ENCODE measurements at regions not wholly inside any gene's neighbourhood (a gene's known extent, or its start where the extent isn't known, plus 50 kb on each side); places are given as distances from the start of the nearest gene placed in this dataset.

- no peaks in the 10 kb centered on the region; a peak in 1 of 7 replicates for H3K36me3 Mint-ChIP-seq (ENCODE audit: insufficient read depth in 1 of 3, low read depth in 3 of 3)
- no peak overlapping the region for H3K4me2 ChIP-seq (ENCODE audit: insufficient read depth, insufficient read length, low read length)
Measured at GRCh38 chr11:15793043-15793996, 563.0 kb downstream of the SOX6 start.

More at GRCh38 chr11:15793043-15793996, 563.0 kb downstream of the SOX6 start:
- no peak overlapping the region for H2BK5ac ChIP-seq (ENCODE audit: insufficient read length, low read length)
- H3K56ac ChIP-seq (ENCODE audit: insufficient read length, low read depth, low read length) = no peak overlapping the region
- peaks cover 0 to 6% of the 10 kb centered on the region in 2 experiments; a peak in 3 of 5 replicates for H3K9me3 Mint-ChIP-seq
- WGBS (ENCODE audit: extremely low coverage, insufficient read length, low lambda C conversion rate) = no CpG with 5 or more reads among the region's 5 CpGs
- H3T11ph ChIP-seq (ENCODE audit: low read length) = no peak overlapping the region
- H3K27ac Mint-ChIP-seq = no peak overlapping the region
- no peak overlapping the region for H2BK15ac ChIP-seq (ENCODE audit: low read depth, low read length)
- no peak overlapping the region for H3K23ac ChIP-seq (ENCODE audit: insufficient read length, low read depth, low read length)
- H3K9me3 ChIP-seq (ENCODE audit: control insufficient read depth, low read depth, low read length) = no peaks in the 10 kb centered on the region
- no peak overlapping the region for H3K9ac ChIP-seq (ENCODE audit: extremely low read depth, insufficient read length, low read length)
- no peak overlapping the region for H4K5ac ChIP-seq (ENCODE audit: insufficient read length, low read depth, low read length)
- H4K8ac ChIP-seq (replicated peaks; ENCODE audit: insufficient read length, low read depth, low read length) = no peak overlapping the region
- no peaks in the 10 kb centered on the region; the same call in 1 of the 2 replicates for H3K27me3 Mint-ChIP-seq (ENCODE audit: low read depth)
- H3K14ac ChIP-seq (ENCODE audit: insufficient read depth, low read length) = no peak overlapping the region
- H3K4me3 Mint-ChIP-seq = no peak overlapping the region
- H2BK120ac ChIP-seq (ENCODE audit: low read depth, low read length, poor library complexity, severe bottlenecking) = no peak overlapping the region
- H3K18ac ChIP-seq (ENCODE audit: insufficient read length, low read depth, low read length) = no peak overlapping the region
- DNase-seq = no peak
- H3K27me3 ChIP-seq (ENCODE audit: insufficient read depth, low read length) = no peaks in the 10 kb centered on the region
- H2AK5ac ChIP-seq (ENCODE audit: insufficient read length, low read length) = no peak overlapping the region
- no peak overlapping the region for H2AFZ ChIP-seq (ENCODE audit: low read length)
- H3K4me1 ChIP-seq (ENCODE audit: insufficient read depth, low read length) = no peaks in the 10 kb centered on the region
- no peaks in the 10 kb centered on the region for H4K20me1 ChIP-seq (ENCODE audit: control insufficient read depth, insufficient read depth, insufficient read length)
- no peak overlapping the region for H3K27ac ChIP-seq (ENCODE audit: insufficient read length, low read depth, low read length)
- no peaks in the 10 kb centered on the region for H3K23me2 ChIP-seq (ENCODE audit: insufficient read length, low read depth, low read length, poor library complexity, severe bottlenecking)
- no peaks in the 10 kb centered on the region for H3K79me2 ChIP-seq (ENCODE audit: insufficient read depth, low read length)
- TF ChIP-seq CTCF (conservative IDR thresholded peaks at IDR 0.05) = no peak
- H2BK12ac ChIP-seq (ENCODE audit: insufficient read length, low read depth, low read length) = no peak overlapping the region
- H3K4ac ChIP-seq (ENCODE audit: low read depth, low read length) = no peak overlapping the region
- no peaks in the 10 kb centered on the region for H3K79me1 ChIP-seq (ENCODE audit: insufficient read depth, low read depth, low read length, poor library complexity, severe bottlenecking)
- no peaks in the 10 kb centered on the region for H3K4me1 Mint-ChIP-seq
- H2BK20ac ChIP-seq (ENCODE audit: low read depth, low read length, poor library complexity, severe bottlenecking) = no peak overlapping the region
- H4K91ac ChIP-seq (ENCODE audit: insufficient read length, low read depth, low read length) = no peak overlapping the region

Measured in H9 (cell line).